Endothelial cell of umbilical vein (primary cell): ENCODE measurements at regions not wholly inside any gene's neighbourhood (a gene's known extent, or its start where the extent isn't known, plus 50 kb on each side); places are given as distances from the start of the nearest gene placed in this dataset.

Experiments
- BruUV-seq: library from RNA; stranded (reverse); fragments of 400-500 nt; replicated peaks from 2 replicates; lab custom pipeline; 2021; lab: Mats Ljungman, UMichigan
- CTCF ChIA-PET: fragments of 300-600, 350-600 bp; sonication (Branson Sonifier 250); formaldehyde crosslinking; loops from one replicate; lab custom pipeline; 2021; ENCODE audit warnings: antibody characterized with exemption, inconsistent platforms; lab: Charles Lee
- POLR2A ChIA-PET: fragments of 300-600, 350-600 bp; sonication (Branson Sonifier 250); formaldehyde crosslinking; loops from one replicate; lab custom pipeline; 2021; ENCODE audit warnings: antibody characterized with exemption, inconsistent platforms; lab: Charles Lee
- DNase-seq: peaks from one replicate; pipeline ENCODE4 v3.0.0-alpha.2; 2011; ENCODE audit warnings: low read depth, low spot score
- FAIRE-seq: peaks from 2 replicates; lab custom pipeline; 2011; peaks lifted over from hg19 to GRCh38; lab: Jason Lieb, UNC
- H2AFZ ChIP-seq: 2 replicates; pipeline ENCODE4 v1.6.0; 2012; ENCODE audit warnings: low read depth, low read length, control low read depth, inconsistent platforms
- H3K27ac ChIP-seq: 2 replicates; pipeline ENCODE4 v1.5.1; 2011; ENCODE audit warnings: low read depth, mild to moderate bottlenecking, control low read depth, low read length, moderate library complexity; ENCODE audit not compliant: insufficient read depth
- H3K27me3 ChIP-seq, 2 experiments: 2 replicates each; pipeline versions ENCODE4 v1.6.0 to v1.6.1; 2011; ENCODE audit warnings: low read length in 2 of 2, mixed read lengths in 1 of 2; ENCODE audit not compliant: control insufficient read depth in 2 of 2, insufficient read depth in 2 of 2
- H3K36me3 ChIP-seq, 2 experiments: 2 replicates in 1 of 2; 3 replicates in 1 of 2; pipeline ENCODE4 v1.5.1; 2011; ENCODE audit warnings: low read length in 2 of 2, mild to moderate bottlenecking in 1 of 2, moderate library complexity in 1 of 2; ENCODE audit not compliant: control insufficient read depth in 2 of 2, insufficient read depth in 2 of 2; ENCODE audit errors: extremely low read depth in 1 of 2
- H3K4me1 ChIP-seq: 3 replicates; pipeline ENCODE4 v1.5.1; 2011; ENCODE audit warnings: mild to moderate bottlenecking, low read length; ENCODE audit not compliant: control insufficient read depth, insufficient read depth; ENCODE audit errors: extremely low read depth
- H3K4me2 ChIP-seq: 2 replicates; pipeline ENCODE4 v1.6.1; 2011; ENCODE audit warnings: low read length, control low read depth, mixed read lengths; ENCODE audit not compliant: insufficient read depth
- H3K4me3 ChIP-seq, 3 experiments: fragments of 200-600 bp in 1 of 3; sonication (generic), shearing (Covaris generic) in 1 of 3; replicated peaks in 1 of 3; 2 replicates each; pipeline ENCODE4 v1.5.1; 2011 to 2016; ENCODE audit warnings: control low read depth in 3 of 3, low read length in 3 of 3, mild to moderate bottlenecking in 2 of 3, inconsistent platforms in 1 of 3, low read depth in 1 of 3, moderate library complexity in 1 of 3; ENCODE audit not compliant: insufficient read depth in 1 of 3
- H3K79me2 ChIP-seq: 2 replicates; pipeline ENCODE4 v1.6.0; 2012; ENCODE audit warnings: low read length, inconsistent platforms; ENCODE audit not compliant: control insufficient read depth, insufficient read depth
- H3K9ac ChIP-seq: replicated peaks from 2 replicates; pipeline ENCODE3; 2011; ENCODE audit warnings: low read length, control low read depth; ENCODE audit not compliant: insufficient read depth; ENCODE audit errors: extremely low read depth
- H3K9me1 ChIP-seq: replicated peaks from 3 replicates; pipeline ENCODE4 v1.6.0; 2011; ENCODE audit warnings: mild to moderate bottlenecking, low read length; ENCODE audit not compliant: control insufficient read depth, insufficient read depth; ENCODE audit errors: extremely low read depth
- H3K9me3 ChIP-seq: replicated peaks from 2 replicates; pipeline ENCODE4 v1.5.1; 2012; ENCODE audit warnings: low read length, inconsistent platforms; ENCODE audit not compliant: control insufficient read depth, insufficient read depth
- H4K20me1 ChIP-seq: replicated peaks from 2 replicates; pipeline ENCODE3; 2011; ENCODE audit warnings: mild to moderate bottlenecking, low read length; ENCODE audit not compliant: control insufficient read depth, insufficient read depth; ENCODE audit errors: extremely low read depth
- EZH2 ChIP-seq: IDR thresholded peaks from 2 replicates; pipeline ENCODE4 v1.6.1; 2012; ENCODE audit warnings: borderline replicate concordance, low read depth, mild to moderate bottlenecking, moderate library complexity, low read length, inconsistent platforms; ENCODE audit not compliant: severe bottlenecking
- FOS ChIP-seq: IDR thresholded peaks from 2 replicates; pipeline ENCODE4 v1.6.1; 2011; ENCODE audit warnings: mild to moderate bottlenecking, low read length, moderate library complexity, borderline replicate concordance; ENCODE audit not compliant: insufficient read depth
- GATA2 ChIP-seq: IDR thresholded peaks from 2 replicates; pipeline ENCODE4 v1.7.0; 2011; ENCODE audit warnings: low read depth, mild to moderate bottlenecking, moderate library complexity, mixed read lengths, low read length; ENCODE audit not compliant: insufficient read length, insufficient read depth
- JUN ChIP-seq: IDR thresholded peaks from 2 replicates; pipeline ENCODE4 v1.6.1; 2011; ENCODE audit warnings: borderline replicate concordance, low read depth; ENCODE audit not compliant: insufficient read length, insufficient read depth
- MYC ChIP-seq: IDR thresholded peaks from one replicate; pipeline ENCODE4 v1.6.1; 2011; ENCODE audit warnings: mild to moderate bottlenecking, low read depth, low read length
- POLR2A ChIP-seq: IDR thresholded peaks from 2 replicates; pipeline ENCODE4 v1.6.1; 2012; ENCODE audit warnings: low read depth, mild to moderate bottlenecking, control low read depth, low read length
- POLR2AphosphoS5 ChIP-seq: IDR thresholded peaks from 2 replicates; pipeline ENCODE4 v1.6.1; 2012; ENCODE audit warnings: low read depth, mild to moderate bottlenecking, control low read depth, low read length, moderate library complexity; ENCODE audit not compliant: insufficient read depth
- dilution Hi-C: fragments of 300-500 bp; cut with MboI; formaldehyde crosslinking; loops from one replicate; pipeline ENCODE4 v1.15.0; 2019; ENCODE audit warnings: low sequenced_read_pairs; ENCODE audit not compliant: extremely low pct_ligation_motif_present
- intact Hi-C: fragments of 100-400 bp; cut with micrococcal nuclease; formaldehyde crosslinking; loops from one replicate; pipeline ENCODE4 v1.10.0; 2022
- TF ChIP-seq, protein P1 (sequence below), 2 donors: IDR thresholded peaks; 1 replicate in 1 of 2; 2 replicates in 1 of 2; pipeline ENCODE4 v1.5.1; 2011; ENCODE audit warnings: low read length in 2 of 2, mild to moderate bottlenecking in 2 of 2, moderate library complexity in 2 of 2, control low read depth in 1 of 2, inconsistent platforms in 1 of 2, low read depth in 1 of 2; ENCODE audit not compliant: insufficient read depth in 1 of 2; ENCODE audit errors: extremely low read depth in 1 of 2
- TF ChIP-seq, protein P2 (sequence below): IDR thresholded peaks from 2 replicates; pipeline ENCODE4 v1.6.1; 2011; ENCODE audit not compliant: insufficient read depth, insufficient read length

- H4K20me1 ChIP-seq = no peaks in the 10 kb centered on the region
- no peaks in the 10 kb centered on the region for H3K9me3 ChIP-seq
- intact Hi-C loops = loop anchor here (5.0 kb wide), 1 partner anchor 325 kb away; the partner anchor contains the start of gene MYOCD
- CTCF ChIA-PET = interaction anchor here (1.0 kb wide), 1 partner anchor 400 kb away, joined by 6 read pairs; no protein-coding TSS in a partner anchor
- no peak overlapping the region for H3K9ac ChIP-seq
- no peak for TF ChIP-seq GATA2
- FAIRE-seq (no peak), DNase-seq (no peak)
- BruUV-seq = no TSS peak
- H3K27me3 ChIP-seq = no peaks in the 10 kb centered on the region
- no peak overlapping the region for H2AFZ ChIP-seq
- H3K79me2 ChIP-seq = no peaks in the 10 kb centered on the region
- dilution Hi-C loops = no loop called here
- H3K27ac ChIP-seq = no peak overlapping the region
- no peak overlapping the region for H3K4me2 ChIP-seq
- POLR2A ChIA-PET = no interaction called here
- no peaks in the 10 kb centered on the region for H3K36me3 ChIP-seq
- H3K9me1 ChIP-seq = no peaks in the 10 kb centered on the region
- H3K4me3 ChIP-seq = no peak overlapping the region
- H3K4me1 ChIP-seq = no peaks in the 10 kb centered on the region
These were observed 321.5 kb downstream of the MAP2K4 start for GRCh38 chr17:12342161-12342560.

- H3K4me1 ChIP-seq = no peaks in the 10 kb centered on the region
- intact Hi-C loops (loop anchor here (5.0 kb wide), 1 partner anchor 324 kb away; the partner anchor contains the start of gene MYOCD), dilution Hi-C loops (no loop called here)
- CTCF ChIA-PET = interaction anchor here (0.8 to 1.0 kb wide), 2 partner anchors 29 to 399 kb away, joined by 3 to 6 read pairs; no protein-coding TSS in a partner anchor
- H2AFZ ChIP-seq = no peak overlapping the region
- no TSS peak for BruUV-seq
- H3K27me3 ChIP-seq = no peaks in the 10 kb centered on the region
- H4K20me1 ChIP-seq = no peaks in the 10 kb centered on the region
- H3K27ac ChIP-seq = no peak overlapping the region
- H3K9me3 ChIP-seq = no peaks in the 10 kb centered on the region
- TF ChIP-seq POLR2AphosphoS5 (no peak), POLR2A (no peak), FOS (no peak), EZH2 (no peak), GATA2 (no peak), MYC (no peak), JUN (no peak)
- TF ChIP-seq, protein P1, sequence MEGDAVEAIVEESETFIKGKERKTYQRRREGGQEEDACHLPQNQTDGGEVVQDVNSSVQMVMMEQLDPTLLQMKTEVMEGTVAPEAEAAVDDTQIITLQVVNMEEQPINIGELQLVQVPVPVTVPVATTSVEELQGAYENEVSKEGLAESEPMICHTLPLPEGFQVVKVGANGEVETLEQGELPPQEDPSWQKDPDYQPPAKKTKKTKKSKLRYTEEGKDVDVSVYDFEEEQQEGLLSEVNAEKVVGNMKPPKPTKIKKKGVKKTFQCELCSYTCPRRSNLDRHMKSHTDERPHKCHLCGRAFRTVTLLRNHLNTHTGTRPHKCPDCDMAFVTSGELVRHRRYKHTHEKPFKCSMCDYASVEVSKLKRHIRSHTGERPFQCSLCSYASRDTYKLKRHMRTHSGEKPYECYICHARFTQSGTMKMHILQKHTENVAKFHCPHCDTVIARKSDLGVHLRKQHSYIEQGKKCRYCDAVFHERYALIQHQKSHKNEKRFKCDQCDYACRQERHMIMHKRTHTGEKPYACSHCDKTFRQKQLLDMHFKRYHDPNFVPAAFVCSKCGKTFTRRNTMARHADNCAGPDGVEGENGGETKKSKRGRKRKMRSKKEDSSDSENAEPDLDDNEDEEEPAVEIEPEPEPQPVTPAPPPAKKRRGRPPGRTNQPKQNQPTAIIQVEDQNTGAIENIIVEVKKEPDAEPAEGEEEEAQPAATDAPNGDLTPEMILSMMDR (IDR thresholded peaks at IDR 0.05; ENCODE audit: extremely low read depth in 1 of 2, insufficient read depth in 1 of 2, low read depth in 1 of 2, low read length in 2 of 2) = no peak
- TF ChIP-seq, protein P2, sequence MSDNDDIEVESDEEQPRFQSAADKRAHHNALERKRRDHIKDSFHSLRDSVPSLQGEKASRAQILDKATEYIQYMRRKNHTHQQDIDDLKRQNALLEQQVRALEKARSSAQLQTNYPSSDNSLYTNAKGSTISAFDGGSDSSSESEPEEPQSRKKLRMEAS = no peak
- no peaks in the 10 kb centered on the region for H3K79me2 ChIP-seq
- no peak overlapping the region for H3K9ac ChIP-seq
- FAIRE-seq (no peak), DNase-seq (no peak)
- no peaks in the 10 kb centered on the region for H3K36me3 ChIP-seq
- H3K4me3 ChIP-seq = no peak overlapping the region
- H3K4me2 ChIP-seq = no peak overlapping the region
- H3K9me1 ChIP-seq = no peaks in the 10 kb centered on the region
- POLR2A ChIA-PET = interaction anchor here (0.7 kb wide), 1 partner anchor 551 kb away, joined by 3 read pairs; no protein-coding TSS in a partner anchor
These were observed 322.1 kb downstream of the MAP2K4 start for GRCh38 chr17:12342609-12343435.
